LNCAP (cell line): ENCODE measurements at regions not wholly inside any gene's neighbourhood (a gene's known extent, or its start where the extent isn't known, plus 50 kb on each side); places are given as distances from the start of the nearest gene placed in this dataset.

Experiments
- TF ChIP-seq, protein P1 (sequence below): fragments of 450-650 bp; IDR thresholded peaks from 2 replicates; pipeline ENCODE4 v1.5.1; 2017; ENCODE audit warnings: mild to moderate bottlenecking

DNA sequence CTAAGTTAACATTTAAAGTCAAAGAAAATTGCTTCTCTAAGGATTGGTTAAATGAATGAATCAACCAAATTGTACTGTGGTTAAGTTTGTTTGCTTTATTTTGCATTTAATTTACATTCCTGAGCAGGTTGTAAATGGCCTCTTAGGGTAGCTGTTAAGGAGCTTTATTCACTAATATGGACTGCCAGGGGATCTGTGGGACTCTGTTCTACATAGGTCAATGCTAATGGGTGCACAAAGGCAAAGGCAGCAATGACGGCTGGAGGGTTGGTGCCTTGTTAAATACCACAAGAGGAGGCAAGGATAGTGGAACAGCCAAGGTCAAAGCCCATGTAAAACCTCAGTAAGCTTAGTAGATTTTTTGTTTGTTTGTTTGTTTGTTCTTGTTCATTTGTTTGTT is 89.3 kb upstream of the P2RY1 start:
- TF ChIP-seq, protein P1, sequence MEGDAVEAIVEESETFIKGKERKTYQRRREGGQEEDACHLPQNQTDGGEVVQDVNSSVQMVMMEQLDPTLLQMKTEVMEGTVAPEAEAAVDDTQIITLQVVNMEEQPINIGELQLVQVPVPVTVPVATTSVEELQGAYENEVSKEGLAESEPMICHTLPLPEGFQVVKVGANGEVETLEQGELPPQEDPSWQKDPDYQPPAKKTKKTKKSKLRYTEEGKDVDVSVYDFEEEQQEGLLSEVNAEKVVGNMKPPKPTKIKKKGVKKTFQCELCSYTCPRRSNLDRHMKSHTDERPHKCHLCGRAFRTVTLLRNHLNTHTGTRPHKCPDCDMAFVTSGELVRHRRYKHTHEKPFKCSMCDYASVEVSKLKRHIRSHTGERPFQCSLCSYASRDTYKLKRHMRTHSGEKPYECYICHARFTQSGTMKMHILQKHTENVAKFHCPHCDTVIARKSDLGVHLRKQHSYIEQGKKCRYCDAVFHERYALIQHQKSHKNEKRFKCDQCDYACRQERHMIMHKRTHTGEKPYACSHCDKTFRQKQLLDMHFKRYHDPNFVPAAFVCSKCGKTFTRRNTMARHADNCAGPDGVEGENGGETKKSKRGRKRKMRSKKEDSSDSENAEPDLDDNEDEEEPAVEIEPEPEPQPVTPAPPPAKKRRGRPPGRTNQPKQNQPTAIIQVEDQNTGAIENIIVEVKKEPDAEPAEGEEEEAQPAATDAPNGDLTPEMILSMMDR: no peak

DNA sequence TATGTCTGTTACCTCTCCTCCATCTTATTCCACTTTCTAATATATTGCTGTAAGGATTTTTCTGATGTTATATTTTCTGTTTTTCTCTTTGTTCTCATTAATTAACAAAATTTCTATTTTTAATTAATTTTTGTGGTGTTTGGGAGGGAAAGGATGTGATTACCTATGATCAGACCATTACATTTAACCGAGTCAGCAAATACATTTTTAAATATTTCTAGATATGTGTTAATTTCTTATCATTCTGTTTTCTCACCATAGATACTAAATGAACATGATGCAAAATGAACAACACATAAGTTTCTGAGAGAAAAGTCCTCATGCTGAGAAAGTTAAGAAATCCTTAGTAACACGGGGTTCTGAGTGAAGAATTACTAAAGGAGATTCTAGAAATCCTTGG is 80.6 kb upstream of the P2RY1 start:
- TF ChIP-seq, protein P1: no peak

DNA sequence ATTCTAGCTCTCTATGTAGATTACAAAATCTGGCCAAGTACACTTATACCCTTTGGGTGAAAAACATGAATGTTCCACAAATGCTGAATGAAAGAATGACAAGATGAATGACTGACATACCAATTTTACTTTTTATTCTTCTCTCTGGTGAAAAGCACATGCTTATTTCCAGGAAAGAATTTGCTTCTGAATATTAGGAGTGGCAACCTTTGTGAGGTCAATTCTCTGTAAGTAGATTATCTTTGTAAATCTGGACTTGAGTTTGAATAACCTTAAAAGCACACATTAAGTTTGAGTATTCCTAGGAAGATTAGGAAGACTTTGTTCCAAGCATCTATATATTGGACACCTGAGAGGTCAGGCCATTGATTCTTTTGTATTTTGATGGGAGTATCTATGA is 78.1 kb upstream of the P2RY1 start:
- TF ChIP-seq, protein P1: no peak

DNA sequence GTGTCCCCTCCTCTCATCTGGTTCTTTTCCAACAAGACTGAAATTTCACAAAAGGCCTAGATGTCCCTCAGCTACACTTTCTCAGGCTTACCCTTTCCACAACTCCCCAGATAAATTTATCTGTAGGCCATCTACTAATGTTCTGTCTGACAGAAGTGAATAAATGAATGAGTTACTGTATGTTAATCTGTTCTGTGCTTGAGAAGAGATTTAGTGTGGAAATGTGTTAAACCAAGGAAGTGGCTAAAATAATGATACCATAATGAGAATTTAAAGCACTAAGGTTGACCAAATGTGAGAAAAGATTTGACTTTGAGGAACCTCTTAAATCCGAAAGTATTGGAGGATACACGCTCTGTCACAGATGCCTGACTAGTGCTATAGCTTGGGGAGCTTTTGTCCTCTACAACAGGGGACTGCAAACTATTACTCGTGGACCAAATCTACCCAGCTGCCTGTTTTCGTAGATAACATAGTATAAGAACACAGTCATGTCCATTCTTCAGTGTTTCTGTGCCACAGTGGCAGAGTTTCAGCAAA is 74.8 kb upstream of the P2RY1 start:
- TF ChIP-seq, protein P1: no peak

DNA sequence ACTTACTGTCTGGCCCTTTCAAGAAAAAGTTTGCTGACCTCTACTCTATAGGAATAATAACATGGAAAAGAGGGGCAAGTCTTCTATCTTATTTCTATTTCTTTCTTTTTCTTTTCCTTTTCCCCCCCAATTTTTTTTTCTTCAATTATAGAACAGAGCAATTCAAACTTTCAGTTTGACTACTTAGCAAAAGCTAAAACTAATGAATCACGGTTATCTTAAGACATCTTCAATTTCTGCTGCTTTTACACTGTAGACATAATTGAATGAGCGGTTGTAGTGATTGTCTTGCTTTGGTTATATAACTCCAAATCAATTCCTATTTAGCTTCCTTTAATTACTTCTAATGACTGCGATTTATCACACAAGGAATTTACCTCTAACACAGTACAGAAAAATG is 74.3 kb upstream of the P2RY1 start:
- TF ChIP-seq, protein P1: no peak

DNA sequence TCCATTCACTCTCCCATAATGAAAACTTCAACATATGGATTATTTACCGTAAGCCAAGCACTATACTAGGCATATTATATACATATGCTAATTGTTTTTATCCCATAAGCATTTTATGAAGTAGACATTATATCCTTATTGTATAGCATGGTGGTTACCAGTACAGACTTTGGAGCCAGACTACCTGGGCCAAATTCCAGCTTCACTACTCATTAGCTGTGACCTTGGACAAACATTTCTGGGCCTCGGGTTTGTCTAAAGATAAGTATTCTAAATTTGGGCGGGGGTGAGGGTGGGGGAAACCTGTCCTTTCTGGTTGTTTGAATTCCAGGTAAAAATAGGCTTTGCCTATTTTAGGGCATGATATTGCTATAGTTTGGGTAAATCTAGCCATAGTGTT is 66.5 kb upstream of the P2RY1 start:
- TF ChIP-seq, protein P1: no peak

DNA sequence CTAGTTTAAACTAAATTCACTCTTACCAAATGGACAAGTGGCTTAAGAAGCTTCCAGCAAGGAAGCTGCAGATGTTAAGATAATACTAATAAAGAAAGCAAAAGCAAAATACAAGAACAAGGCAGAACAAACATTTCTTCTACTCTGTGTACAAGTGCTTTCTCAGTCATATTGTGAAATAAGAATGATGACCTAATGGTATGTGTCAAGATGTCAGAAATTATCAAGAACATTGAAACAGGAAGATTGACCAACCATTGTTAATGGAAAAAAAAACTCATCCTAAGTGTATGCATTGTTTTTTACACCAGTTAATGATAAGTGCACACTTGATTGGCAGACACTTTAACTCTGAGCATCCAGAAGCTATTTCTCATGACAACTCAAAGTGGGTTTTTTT is 65.4 kb upstream of the P2RY1 start:
- TF ChIP-seq, protein P1: no peak

DNA sequence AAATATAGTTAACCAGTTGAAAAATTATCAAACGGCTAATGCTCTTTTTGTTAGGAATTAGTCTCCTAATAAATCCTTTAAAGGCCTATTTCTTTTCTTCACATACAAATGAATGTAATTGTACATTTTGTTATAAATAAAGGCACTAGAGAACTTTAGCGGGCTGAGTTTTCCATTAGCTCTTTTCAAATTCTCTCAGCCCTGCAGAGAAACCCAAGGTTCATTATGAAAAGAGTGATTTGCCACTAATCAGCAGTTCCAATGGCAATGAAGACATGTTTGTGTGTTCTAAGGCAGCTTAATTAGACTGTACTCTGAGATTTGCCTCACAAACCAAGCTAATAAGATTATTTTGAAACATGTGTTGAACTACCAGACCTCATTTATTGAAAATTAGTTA is 64.6 kb upstream of the P2RY1 start:
- TF ChIP-seq, protein P1: no peak
